Ovary (tissue), 3 donors: ENCODE measurements at regions not wholly inside any gene's neighbourhood (a gene's known extent, or its start where the extent isn't known, plus 50 kb on each side); places are given as distances from the start of the nearest gene placed in this dataset.

Experiments
- EP300 ChIP-seq: sonication (generic); formaldehyde crosslinking; IDR thresholded peaks from one replicate; pipeline ENCODE4 v1.6.1; 2017; ENCODE audit warnings: antibody characterized with exemption
- POLR2A ChIP-seq: fragments of 450-650 bp; IDR thresholded peaks from one replicate; pipeline ENCODE4 v1.6.1; 2017; ENCODE audit warnings: antibody characterized with exemption, mild to moderate bottlenecking, moderate library complexity
- TF ChIP-seq, protein P1 (sequence below), 3 donors: fragments of 450-650 bp in 2 of 3; fragments of 200-600 bp in 1 of 3; IDR thresholded peaks; one replicate each; pipeline versions ENCODE4 v1.5.1 to v1.8.0; 2016 to 2022; ENCODE audit warnings: antibody characterized with exemption in 3 of 3, mild to moderate bottlenecking in 1 of 3
- donor health status: DM: no; HTN: no; CAD: no.

DNA sequence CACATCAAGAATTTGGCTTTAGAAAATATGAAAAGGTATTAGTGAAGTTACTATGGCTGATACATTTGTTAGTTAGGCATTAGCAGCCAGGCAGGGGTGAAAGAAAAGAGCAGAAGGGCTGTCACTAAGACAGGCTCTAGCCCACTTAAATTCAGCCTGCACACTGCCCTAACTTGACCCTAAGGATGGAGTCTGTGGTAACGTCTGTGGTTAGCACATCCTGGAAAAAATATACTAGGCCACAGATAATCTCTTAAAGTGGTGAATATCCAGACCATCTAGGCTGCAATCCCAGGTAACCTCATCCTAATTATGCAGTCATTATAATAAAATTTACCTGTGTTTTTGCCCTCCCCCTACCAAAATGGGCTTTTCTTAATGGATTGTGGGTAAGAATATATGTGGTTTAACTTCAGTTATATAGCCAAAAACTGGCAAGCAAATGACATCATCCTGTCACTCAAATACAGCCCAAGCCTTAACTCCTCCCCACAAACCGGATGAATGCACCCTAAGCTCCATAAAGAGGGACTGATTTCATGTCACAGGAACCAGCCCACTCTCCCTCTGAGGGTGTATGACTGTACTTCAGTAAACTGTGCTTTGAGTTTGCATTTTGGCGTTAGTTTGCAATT lies 440.9 kb downstream of the LRFN5 start:
- TF ChIP-seq, protein P1, sequence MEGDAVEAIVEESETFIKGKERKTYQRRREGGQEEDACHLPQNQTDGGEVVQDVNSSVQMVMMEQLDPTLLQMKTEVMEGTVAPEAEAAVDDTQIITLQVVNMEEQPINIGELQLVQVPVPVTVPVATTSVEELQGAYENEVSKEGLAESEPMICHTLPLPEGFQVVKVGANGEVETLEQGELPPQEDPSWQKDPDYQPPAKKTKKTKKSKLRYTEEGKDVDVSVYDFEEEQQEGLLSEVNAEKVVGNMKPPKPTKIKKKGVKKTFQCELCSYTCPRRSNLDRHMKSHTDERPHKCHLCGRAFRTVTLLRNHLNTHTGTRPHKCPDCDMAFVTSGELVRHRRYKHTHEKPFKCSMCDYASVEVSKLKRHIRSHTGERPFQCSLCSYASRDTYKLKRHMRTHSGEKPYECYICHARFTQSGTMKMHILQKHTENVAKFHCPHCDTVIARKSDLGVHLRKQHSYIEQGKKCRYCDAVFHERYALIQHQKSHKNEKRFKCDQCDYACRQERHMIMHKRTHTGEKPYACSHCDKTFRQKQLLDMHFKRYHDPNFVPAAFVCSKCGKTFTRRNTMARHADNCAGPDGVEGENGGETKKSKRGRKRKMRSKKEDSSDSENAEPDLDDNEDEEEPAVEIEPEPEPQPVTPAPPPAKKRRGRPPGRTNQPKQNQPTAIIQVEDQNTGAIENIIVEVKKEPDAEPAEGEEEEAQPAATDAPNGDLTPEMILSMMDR (IDR thresholded peaks at IDR 0.05) = no peak
- TF ChIP-seq POLR2A = no peak
- TF ChIP-seq EP300 = no peak
